Gastroesophageal sphincter (tissue), 3 donors: ENCODE measurements at regions not wholly inside any gene's neighbourhood (a gene's known extent, or its start where the extent isn't known, plus 50 kb on each side); places are given as distances from the start of the nearest gene placed in this dataset.
"Not testable (repeated sequence)": the region's sequence is repeated elsewhere in the genome, so short reads cannot be mapped to it uniquely, and the experiment has no call there.

Experiments used
- CTCF ChIP-seq, 4 experiments: fragments of 200-600 bp in 2 of 4; fragments of 450-650 bp in 2 of 4; sonication (generic) in 1 of 4; IDR thresholded peaks; one replicate each; pipeline ENCODE4 v1.5.1; 2017 to 2019; ENCODE audit warnings: antibody characterized with exemption in 4 of 4, mild to moderate bottlenecking in 2 of 4, moderate library complexity in 2 of 4
- POLR2A ChIP-seq, 2 donors: fragments of 450-650 bp; IDR thresholded peaks; one replicate each; pipeline ENCODE4 v1.6.1; 2017; ENCODE audit warnings: antibody characterized with exemption in 2 of 2, mild to moderate bottlenecking in 2 of 2, moderate library complexity in 1 of 2
- POLR2AphosphoS5 ChIP-seq: sonication (generic); formaldehyde crosslinking; IDR thresholded peaks from one replicate; pipeline ENCODE4 v1.6.1; 2017; ENCODE audit warnings: antibody characterized with exemption

GRCh38 chr3:95860628-95861027 is 953.8 kb upstream of the EPHA6 start:
- TF ChIP-seq CTCF (IDR thresholded peaks at IDR 0.05); POLR2A (IDR thresholded peaks at IDR 0.05); POLR2AphosphoS5: not testable (repeated sequence)
